ENCODE measurements at regions not wholly inside any gene's neighbourhood (a gene's known extent, or its start where the extent isn't known, plus 50 kb on each side); places are given as distances from the start of the nearest gene placed in this dataset.

DNA sequence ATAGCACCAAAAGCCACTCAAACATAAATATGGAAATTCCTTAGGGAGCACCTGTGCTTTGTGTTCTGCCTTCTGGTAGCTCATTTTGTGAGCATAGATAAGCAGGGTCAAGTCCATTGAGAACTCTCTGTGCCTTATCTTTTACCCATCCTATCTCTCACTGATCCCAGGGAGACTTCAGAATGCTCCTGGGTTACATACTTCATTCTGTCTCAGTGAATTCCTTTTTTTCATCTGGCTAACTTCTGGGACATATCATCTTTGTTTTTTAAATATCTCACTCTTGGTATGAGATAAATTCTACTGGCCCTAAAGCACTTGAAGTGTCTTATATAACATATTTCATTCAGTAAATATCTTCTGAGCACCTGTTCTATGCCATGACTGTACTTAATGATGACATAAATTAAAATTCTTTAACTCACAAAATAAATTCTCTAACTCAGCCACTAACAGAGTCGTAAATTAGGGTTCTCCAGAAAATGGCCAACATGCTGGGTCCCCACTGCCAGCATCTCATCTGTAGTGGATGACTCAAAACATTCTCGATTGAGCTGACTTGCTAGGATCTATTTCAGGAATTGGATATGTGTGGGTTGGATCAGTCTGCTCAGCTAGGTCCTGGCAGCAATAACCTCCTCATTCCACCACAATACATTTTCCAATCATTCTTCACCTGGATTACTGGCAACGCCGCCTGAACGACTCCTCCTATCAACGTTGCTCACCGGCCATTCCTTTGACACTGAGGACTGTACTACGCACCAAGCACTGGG lies 170.2 kb downstream of the FOXO1 start:
- H3K36me3 Mint-ChIP-seq (ENCODE audit: low read depth): no peaks in the 10 kb centered on the region
- H3K27ac Mint-ChIP-seq: no peak overlapping the region
- H3K27me3 Mint-ChIP-seq: no peaks in the 10 kb centered on the region
- H3K4me1 Mint-ChIP-seq: peaks cover 58% of the 10 kb centered on the region
- no peak for DNase-seq
- no peak overlapping the region for H3K4me3 Mint-ChIP-seq
- no peak for ATAC-seq
- H3K9me3 Mint-ChIP-seq: no peaks in the 10 kb centered on the region

DNA sequence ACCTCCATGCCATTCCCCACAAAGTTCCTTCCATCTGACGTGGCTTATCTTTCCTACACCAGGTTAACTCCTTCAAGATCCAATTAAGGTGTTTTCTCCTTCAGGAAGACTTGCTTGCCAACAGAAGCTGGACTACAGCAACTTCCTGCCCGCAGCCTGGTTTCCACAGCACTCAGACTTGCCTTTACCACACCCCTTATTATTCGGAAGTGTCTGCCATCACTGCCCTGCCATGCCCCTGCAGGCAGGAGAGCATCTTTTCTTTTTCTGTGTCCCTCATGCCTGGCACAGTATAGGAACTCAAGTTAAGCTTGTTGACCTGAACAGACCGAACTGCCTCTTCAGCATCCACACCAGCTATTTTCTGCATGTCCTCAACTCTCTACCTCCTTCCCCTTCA lies 168.0 kb downstream of the FOXO1 start:
- no peak overlapping the region for H3K4me3 Mint-ChIP-seq
- no peaks in the 10 kb centered on the region for H3K9me3 Mint-ChIP-seq
- no peak overlapping the region for H3K27ac Mint-ChIP-seq
- no peak for ATAC-seq
- no peaks in the 10 kb centered on the region for H3K27me3 Mint-ChIP-seq
- peaks cover 39% of the 10 kb centered on the region for H3K4me1 Mint-ChIP-seq
- H3K36me3 Mint-ChIP-seq (ENCODE audit: low read depth): no peaks in the 10 kb centered on the region
- no peak for DNase-seq

GRCh38 chr13:40502236-40502635 lies 164.2 kb downstream of the FOXO1 start:
- H3K27me3 Mint-ChIP-seq: no peaks in the 10 kb centered on the region
- no peak for DNase-seq
- no peaks in the 10 kb centered on the region for H3K36me3 Mint-ChIP-seq (ENCODE audit: low read depth)
- H3K4me3 Mint-ChIP-seq: no peak overlapping the region
- peaks cover 34% of the 10 kb centered on the region for H3K4me1 Mint-ChIP-seq
- no peaks in the 10 kb centered on the region for H3K9me3 Mint-ChIP-seq
- ATAC-seq: no peak
- H3K27ac Mint-ChIP-seq: no peak overlapping the region

DNA sequence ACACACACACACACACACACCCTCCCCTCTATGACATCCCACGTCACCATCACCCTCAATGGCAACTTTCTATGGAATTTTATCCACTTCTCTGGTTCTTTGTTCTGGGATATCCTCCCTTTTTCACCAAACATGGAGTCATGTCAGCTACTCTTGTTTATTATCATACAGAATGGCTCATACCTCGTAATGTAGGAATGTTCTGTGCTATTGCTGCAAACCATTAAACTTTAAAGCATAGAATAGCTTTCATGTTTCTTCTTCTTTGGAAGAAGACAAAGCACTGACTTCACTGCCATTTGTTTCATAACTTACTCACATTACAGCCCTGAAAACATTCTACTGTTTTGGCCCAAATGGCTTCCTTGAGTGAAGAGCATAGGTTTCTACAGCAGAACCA lies 163.4 kb downstream of the FOXO1 start:
- no peaks in the 10 kb centered on the region for H3K27me3 Mint-ChIP-seq
- no peaks in the 10 kb centered on the region for H3K9me3 Mint-ChIP-seq
- no peaks in the 10 kb centered on the region for H3K36me3 Mint-ChIP-seq (ENCODE audit: low read depth)
- no peak for DNase-seq
- ATAC-seq: no peak
- no peak overlapping the region for H3K4me3 Mint-ChIP-seq
- peaks cover 38% of the 10 kb centered on the region for H3K4me1 Mint-ChIP-seq
- H3K27ac Mint-ChIP-seq: no peak overlapping the region

GRCh38 chr13:40503966-40504591 lies 162.4 kb downstream of the FOXO1 start:
- DNase-seq: no peak
- no peaks in the 10 kb centered on the region for H3K36me3 Mint-ChIP-seq (ENCODE audit: low read depth)
- ATAC-seq: no peak
- H3K4me1 Mint-ChIP-seq: peaks cover 41% of the 10 kb centered on the region
- H3K4me3 Mint-ChIP-seq: no peak overlapping the region
- H3K27ac Mint-ChIP-seq: no peak overlapping the region
- H3K9me3 Mint-ChIP-seq: no peaks in the 10 kb centered on the region
- H3K27me3 Mint-ChIP-seq: no peaks in the 10 kb centered on the region

GRCh38 chr13:40504641-40505040 lies 161.8 kb downstream of the FOXO1 start:
- Mint-ChIP-seq H3K27ac (no peak overlapping the region), H3K36me3 (ENCODE audit: low read depth) (no peaks in the 10 kb centered on the region), H3K4me1 (peaks cover 45% of the 10 kb centered on the region), H3K27me3 (no peaks in the 10 kb centered on the region), H3K9me3 (no peaks in the 10 kb centered on the region), H3K4me3 (no peak overlapping the region)
- ATAC-seq (no peak), DNase-seq (no peak)

GRCh38 chr13:40505196-40505595 lies 161.2 kb downstream of the FOXO1 start:
- ATAC-seq (no peak), DNase-seq (no peak)
- no peaks in the 10 kb centered on the region for H3K9me3 Mint-ChIP-seq
- H3K36me3 Mint-ChIP-seq (ENCODE audit: low read depth): no peaks in the 10 kb centered on the region
- peaks cover 45% of the 10 kb centered on the region for H3K4me1 Mint-ChIP-seq
- no peak overlapping the region for H3K27ac Mint-ChIP-seq
- no peaks in the 10 kb centered on the region for H3K27me3 Mint-ChIP-seq
- H3K4me3 Mint-ChIP-seq: no peak overlapping the region
